Hepatic stellate cell (primary cell): ENCODE measurements at regions not wholly inside any gene's neighbourhood (a gene's known extent, or its start where the extent isn't known, plus 50 kb on each side); places are given as distances from the start of the nearest gene placed in this dataset.

Experiments used
- DNase-seq: peaks from one replicate; pipeline ENCODE4 v3.0.0; 2011; ENCODE audit warnings: low spot score

- DNase-seq, result no peak
Observed at GRCh38 chr15:29455530-29455929, 185.9 kb upstream of the NSMCE3 start.

- no peak for DNase-seq
Observed at GRCh38 chr15:29455055-29455454, 185.4 kb upstream of the NSMCE3 start.

- DNase-seq, result no peak
Observed at GRCh38 chr15:29454506-29454905, 184.9 kb upstream of the NSMCE3 start.

- DNase-seq, result no peak
Observed at GRCh38 chr15:29452881-29453731, 183.5 kb upstream of the NSMCE3 start.

- DNase-seq, result no peak
Observed at GRCh38 chr15:29451201-29451781, 181.7 kb upstream of the NSMCE3 start.

GRCh38 chr15:29449136-29449535, 179.5 kb upstream of the NSMCE3 start:
- DNase-seq, result no peak

GRCh38 chr15:29448320-29448719, 178.7 kb upstream of the NSMCE3 start:
- no peak for DNase-seq

GRCh38 chr15:29446480-29446879, 176.9 kb upstream of the NSMCE3 start:
- no peak for DNase-seq

GRCh38 chr15:29442532-29442931, 172.9 kb upstream of the NSMCE3 start:
- no peak for DNase-seq

GRCh38 chr15:29440541-29440940, 170.9 kb upstream of the NSMCE3 start:
- DNase-seq, result no peak

- no peak for DNase-seq
Observed at GRCh38 chr15:29438703-29439055, 169.1 kb upstream of the NSMCE3 start.

- no peak for DNase-seq
Observed at GRCh38 chr15:29437888-29438702, 168.5 kb upstream of the NSMCE3 start.

- no peak for DNase-seq
Observed at GRCh38 chr15:29435811-29436210, 166.2 kb upstream of the NSMCE3 start.

- no peak for DNase-seq
Observed at GRCh38 chr15:29434280-29434679, 164.7 kb upstream of the NSMCE3 start.

GRCh38 chr15:29433507-29434248, 164.1 kb upstream of the NSMCE3 start:
- no peak for DNase-seq

- DNase-seq, result no peak
Observed at GRCh38 chr15:29433050-29433318, 163.4 kb upstream of the NSMCE3 start.

- DNase-seq, result no peak
Observed at GRCh38 chr15:29432191-29433049, 162.8 kb upstream of the NSMCE3 start.

- DNase-seq, result no peak
Observed at GRCh38 chr15:29430831-29431230, 161.2 kb upstream of the NSMCE3 start.

GRCh38 chr15:29430124-29430523, 160.5 kb upstream of the NSMCE3 start:
- DNase-seq, result no peak

GRCh38 chr15:29429584-29429983, 160.0 kb upstream of the NSMCE3 start:
- no peak for DNase-seq

- DNase-seq, result no peak
Observed at GRCh38 chr15:29428925-29429573, 159.4 kb upstream of the NSMCE3 start.
